Breast epithelium (tissue), 3 donors: ENCODE measurements at regions not wholly inside any gene's neighbourhood (a gene's known extent, or its start where the extent isn't known, plus 50 kb on each side); places are given as distances from the start of the nearest gene placed in this dataset.

Experiments
- CTCF ChIP-seq, 3 donors: fragments of 450-650 bp; IDR thresholded peaks; one replicate each; pipeline ENCODE4 v1.5.1; 2016 to 2017; ENCODE audit warnings: antibody characterized with exemption in 3 of 3, mild to moderate bottlenecking in 3 of 3, moderate library complexity in 3 of 3
- POLR2A ChIP-seq: fragments of 450-650 bp; IDR thresholded peaks from one replicate; pipeline ENCODE4 v1.6.1; 2016; ENCODE audit warnings: antibody characterized with exemption, mild to moderate bottlenecking, moderate library complexity
- POLR2AphosphoS5 ChIP-seq, 3 donors: sonication (generic); formaldehyde crosslinking; IDR thresholded peaks; one replicate each; pipeline ENCODE4 v1.6.1; 2017; ENCODE audit warnings: antibody characterized with exemption in 3 of 3

DNA sequence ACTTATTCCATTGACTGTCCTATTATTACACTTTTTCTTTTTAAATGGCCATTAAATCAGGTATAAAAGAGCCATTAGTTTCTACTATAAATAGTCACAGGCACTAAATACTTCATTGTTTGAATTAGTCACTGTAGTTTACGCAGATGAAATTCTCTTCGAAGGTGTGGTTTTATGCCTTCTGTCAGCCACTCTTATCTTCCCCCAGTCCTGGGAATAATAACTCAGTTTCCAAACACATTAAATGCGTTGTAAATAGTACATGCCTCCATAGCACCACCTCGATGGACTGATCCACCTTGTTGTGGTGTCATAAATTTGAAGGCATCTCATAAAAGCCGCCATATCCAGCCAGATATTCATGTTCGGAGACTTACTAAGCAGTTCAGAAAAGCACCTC is 72.1 kb upstream of the PARD3B start:
- TF ChIP-seq POLR2AphosphoS5 (IDR thresholded peaks at IDR 0.05) (no peak), CTCF (IDR thresholded peaks at IDR 0.05) (no peak), POLR2A (no peak)
